Erythroblast (primary cell): ENCODE measurements at regions not wholly inside any gene's neighbourhood (a gene's known extent, or its start where the extent isn't known, plus 50 kb on each side); places are given as distances from the start of the nearest gene placed in this dataset.

ENCODE experiments used
- DNase-seq, 2 experiments: peaks; one replicate each; lab custom pipeline; 2025; lab: John Stamatoyannopoulos, UW
- GATA1 ChIP-seq: IDR thresholded peaks from 2 replicates; pipeline ENCODE4 v1.6.1; 2011; ENCODE audit warnings: low read depth, mild to moderate bottlenecking, control low read depth, low read length, moderate library complexity
- POLR2A ChIP-seq: IDR thresholded peaks from 2 replicates; pipeline ENCODE4 v1.6.1; 2011; ENCODE audit warnings: mild to moderate bottlenecking, low read length

DNA sequence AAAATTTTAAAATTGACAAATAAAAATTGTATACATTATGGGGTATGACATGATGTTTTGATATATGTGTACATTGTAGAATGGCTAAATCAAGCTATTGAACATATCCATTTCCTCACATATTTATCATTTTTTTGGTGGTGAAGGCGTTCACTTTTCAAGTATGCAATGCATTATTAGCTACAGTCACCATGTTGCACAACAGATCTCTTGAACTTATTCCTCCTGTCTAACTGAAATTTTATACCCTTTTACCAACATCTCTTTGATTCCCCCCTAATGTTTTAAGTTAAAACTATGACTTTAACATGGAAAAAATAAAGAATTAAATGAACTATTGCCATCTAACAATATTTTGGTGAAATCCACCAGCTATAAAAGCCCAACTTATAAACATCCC lies 65.2 kb upstream of the UST start:
- DNase-seq, result no peak
- TF ChIP-seq GATA1, result no peak
- no peak for TF ChIP-seq POLR2A

DNA sequence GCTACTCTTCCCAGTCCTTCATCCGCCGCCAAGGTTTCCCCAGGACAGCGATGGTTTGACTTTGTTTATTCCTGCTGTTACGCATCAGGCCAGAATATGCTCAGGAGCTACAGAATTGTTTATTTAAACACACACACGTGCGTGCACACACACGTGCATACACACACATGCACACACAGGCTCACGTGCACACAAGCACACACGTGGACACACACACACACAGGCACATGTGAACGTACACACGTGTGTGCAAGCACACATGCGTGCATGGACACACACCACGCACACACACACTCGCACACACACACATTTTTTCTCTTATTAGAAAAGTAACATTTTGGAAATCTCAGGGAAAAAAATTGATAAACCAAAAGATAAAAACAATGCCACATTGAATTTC lies 64.6 kb upstream of the UST start:
- no peak for DNase-seq
- no peak for TF ChIP-seq GATA1
- TF ChIP-seq POLR2A, result no peak

DNA sequence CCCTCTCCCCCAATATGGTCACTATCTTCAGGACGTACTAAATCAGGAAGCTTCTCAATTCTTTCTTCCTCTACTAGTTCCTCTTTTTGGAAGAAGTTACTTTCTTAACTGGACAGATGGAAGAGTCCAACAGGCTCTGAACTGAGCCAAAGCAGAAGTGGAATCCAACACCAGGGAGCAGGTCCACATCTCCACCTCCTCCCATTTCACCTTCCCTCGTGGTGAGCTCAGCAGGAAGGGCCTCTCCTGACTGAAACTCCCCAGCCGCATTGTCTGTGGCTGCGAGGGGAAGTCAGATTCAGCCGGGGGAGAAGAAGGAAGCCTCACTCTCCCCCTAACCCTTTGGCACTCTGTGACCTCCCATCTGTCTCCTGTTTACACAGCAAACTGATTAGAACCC lies 63.8 kb upstream of the UST start:
- no peak for TF ChIP-seq POLR2A
- DNase-seq, result no peak

DNA sequence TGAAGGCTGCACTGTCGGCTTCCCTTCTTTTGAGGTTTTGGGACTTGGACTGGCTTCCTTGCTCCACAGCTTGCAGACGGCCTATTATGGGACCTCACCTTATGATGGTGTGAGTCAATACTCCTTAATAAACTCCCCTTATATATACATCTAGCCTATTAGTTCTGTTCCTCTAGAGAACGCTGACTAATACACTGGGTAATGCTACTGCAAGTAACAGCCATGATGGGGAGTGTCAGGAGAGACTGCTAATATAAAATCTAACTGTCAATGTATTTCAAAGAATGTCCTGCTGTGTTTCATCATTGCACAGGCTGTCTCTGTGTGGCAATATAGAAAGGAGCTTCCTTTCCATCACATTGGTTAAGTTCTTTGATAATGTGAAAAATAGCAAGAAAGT lies 57.7 kb upstream of the UST start:
- TF ChIP-seq GATA1 (no peak), POLR2A (no peak)
- DNase-seq, result no peak

DNA sequence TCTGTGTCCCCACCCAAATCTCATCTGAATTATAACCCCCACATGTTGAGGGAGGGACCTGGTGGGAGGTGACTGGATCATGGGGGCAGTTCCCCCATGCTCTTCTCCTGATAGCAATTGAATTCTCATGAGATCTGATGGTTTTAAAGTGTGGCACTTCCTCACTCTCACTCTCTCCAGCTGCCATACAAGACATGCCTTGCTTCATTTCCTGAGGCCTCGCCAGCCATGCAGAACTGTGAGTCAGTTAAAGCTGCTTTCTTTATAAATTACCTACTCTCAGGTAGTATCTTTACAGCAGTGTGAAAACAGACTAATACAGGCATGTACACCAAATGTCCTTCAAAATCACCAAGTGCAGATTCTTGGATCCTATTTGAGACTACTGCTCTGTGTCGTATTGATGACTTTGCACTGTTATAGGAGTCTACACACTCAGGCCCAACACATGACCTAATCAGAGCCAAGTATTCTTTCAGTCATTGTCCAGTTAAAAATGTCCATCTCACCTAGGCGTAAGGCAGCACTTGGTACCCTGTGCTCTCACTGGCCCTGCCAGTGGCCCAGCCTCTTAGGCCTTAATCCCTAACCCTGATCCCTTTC lies 52.8 kb upstream of the UST start:
- TF ChIP-seq GATA1 (no peak), POLR2A (no peak)
- DNase-seq, result no peak
